Activated naive CD8-positive, alpha-beta T cell treated with anti-CD3 and anti-CD28 coated beads, Interleukin-2, amount 50 U/mL, for 24 hours (primary cell): ENCODE measurements at regions not wholly inside any gene's neighbourhood (a gene's known extent, or its start where the extent isn't known, plus 50 kb on each side); places are given as distances from the start of the nearest gene placed in this dataset.
"Not testable (repeated sequence)": the region's sequence is repeated elsewhere in the genome, so short reads cannot be mapped to it uniquely, and the experiment has no call there.

Experiments
- ATAC-seq: fragments of 150-1000 bp; cut with Tn5 transposase; one replicate; pipeline ENCODE4 v1.10.0; 2021
- DNase-seq: peaks from one replicate; pipeline ENCODE4 v3.0.0; 2021
- H3K27ac Mint-ChIP-seq: one replicate; pipeline ENCODE4 v1.8.0; 2021; ENCODE audit warnings: mild to moderate bottlenecking, mixed read lengths
- H3K27me3 Mint-ChIP-seq: one replicate; pipeline ENCODE4 v1.8.0; 2021; ENCODE audit warnings: mixed read lengths
- H3K36me3 Mint-ChIP-seq: one replicate; pipeline ENCODE4 v1.8.0; 2021; ENCODE audit warnings: low read depth, mixed read lengths
- H3K4me1 Mint-ChIP-seq: one replicate; pipeline ENCODE4 v1.8.0; 2021; ENCODE audit warnings: mixed read lengths
- H3K4me3 Mint-ChIP-seq: one replicate; pipeline ENCODE4 v1.8.0; 2021; ENCODE audit warnings: mild to moderate bottlenecking, moderate library complexity, mixed read lengths
- H3K9me3 Mint-ChIP-seq: one replicate; pipeline ENCODE4 v1.8.0; 2021; ENCODE audit warnings: mixed read lengths

GRCh38 chr6:144549837-144550747 is 265.0 kb downstream of the UTRN start:
- Mint-ChIP-seq H3K4me3 (no peak overlapping the region), H3K9me3 (no peaks in the 10 kb centered on the region), H3K27ac (no peak overlapping the region), H3K27me3 (no peaks in the 10 kb centered on the region), H3K36me3 (peaks cover 43% of the 10 kb centered on the region), H3K4me1 (peaks cover 5% of the 10 kb centered on the region)
- ATAC-seq (no peak), DNase-seq (no peak)

GRCh38 chr6:144551339-144551738 is 266.2 kb downstream of the UTRN start:
- H3K27me3 Mint-ChIP-seq: no peaks in the 10 kb centered on the region
- H3K9me3 Mint-ChIP-seq: no peaks in the 10 kb centered on the region
- DNase-seq: no peak
- no peak for ATAC-seq
- H3K27ac Mint-ChIP-seq: no peak overlapping the region
- H3K36me3 Mint-ChIP-seq: peaks cover 42% of the 10 kb centered on the region
- H3K4me1 Mint-ChIP-seq: peaks cover 7% of the 10 kb centered on the region
- no peak overlapping the region for H3K4me3 Mint-ChIP-seq

GRCh38 chr6:144555066-144555465 is 269.9 kb downstream of the UTRN start:
- Mint-ChIP-seq H3K27ac (peak overlapping the region; percentile 14), H3K27me3 (no peaks in the 10 kb centered on the region), H3K9me3 (no peaks in the 10 kb centered on the region), H3K4me3 (no peak overlapping the region), H3K4me1 (peaks cover 15% of the 10 kb centered on the region), H3K36me3 (peaks cover 33% of the 10 kb centered on the region)
- peak; percentile 28 for ATAC-seq
- DNase-seq: no peak

- DNase-seq: peak; percentile 42
- H3K27ac Mint-ChIP-seq: peak overlapping the region; percentile 73
- H3K4me1 Mint-ChIP-seq: peaks cover 25% of the 10 kb centered on the region
- peaks cover 17% of the 10 kb centered on the region for H3K36me3 Mint-ChIP-seq
- peak overlapping the region; percentile 54 for H3K4me3 Mint-ChIP-seq
- no peaks in the 10 kb centered on the region for H3K27me3 Mint-ChIP-seq
- no peaks in the 10 kb centered on the region for H3K9me3 Mint-ChIP-seq
- peak; percentile 85 for ATAC-seq
Observed at GRCh38 chr6:144559865-144560593, 274.9 kb downstream of the UTRN start.

DNA sequence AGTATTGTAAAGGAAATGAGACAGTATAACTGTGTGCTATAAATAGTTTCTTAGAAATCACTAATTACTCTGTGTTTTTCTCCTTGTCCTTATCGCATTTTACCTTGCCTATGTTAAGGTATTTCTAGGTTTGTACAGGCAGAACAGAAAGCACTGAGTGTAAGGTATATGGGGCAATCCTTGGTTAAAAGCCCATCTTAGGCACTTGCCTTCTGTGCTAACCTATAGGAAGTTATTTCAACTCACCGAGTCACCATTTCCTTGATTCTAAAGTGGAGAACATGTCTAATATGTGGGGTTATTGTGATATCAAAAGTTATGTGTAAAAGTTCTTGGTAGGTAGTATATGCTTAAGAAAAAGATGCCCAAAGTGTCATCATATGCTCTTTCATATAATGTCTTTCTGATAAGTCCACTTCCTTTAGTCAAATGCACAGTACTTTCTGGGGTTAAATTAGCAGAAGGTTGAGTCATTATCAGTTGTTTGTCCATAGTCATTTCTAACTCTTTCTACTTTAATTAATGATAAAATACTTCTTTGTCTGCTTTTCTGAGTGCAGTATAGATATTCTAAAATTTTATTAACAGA is 276.4 kb downstream of the UTRN start:
- peak overlapping the region; percentile 23 for H3K27ac Mint-ChIP-seq
- no peaks in the 10 kb centered on the region for H3K9me3 Mint-ChIP-seq
- ATAC-seq: peak; percentile 42

GRCh38 chr6:144564202-144564601 is 279.1 kb downstream of the UTRN start:
- Mint-ChIP-seq H3K27ac (no peak overlapping the region), H3K4me3 (no peak overlapping the region), H3K36me3 (peaks cover 15% of the 10 kb centered on the region), H3K27me3 (no peaks in the 10 kb centered on the region), H3K9me3 (no peaks in the 10 kb centered on the region), H3K4me1 (peaks cover 20% of the 10 kb centered on the region)
- no peak for ATAC-seq
- DNase-seq: no peak

More for the DNA sequence above, 276.4 kb downstream of the UTRN start:
- Mint-ChIP-seq H3K4me3 (no peak overlapping the region), H3K36me3 (peaks cover 14% of the 10 kb centered on the region), H3K27me3 (no peaks in the 10 kb centered on the region), H3K4me1 (peaks cover 23% of the 10 kb centered on the region)
- DNase-seq: no peak

DNA sequence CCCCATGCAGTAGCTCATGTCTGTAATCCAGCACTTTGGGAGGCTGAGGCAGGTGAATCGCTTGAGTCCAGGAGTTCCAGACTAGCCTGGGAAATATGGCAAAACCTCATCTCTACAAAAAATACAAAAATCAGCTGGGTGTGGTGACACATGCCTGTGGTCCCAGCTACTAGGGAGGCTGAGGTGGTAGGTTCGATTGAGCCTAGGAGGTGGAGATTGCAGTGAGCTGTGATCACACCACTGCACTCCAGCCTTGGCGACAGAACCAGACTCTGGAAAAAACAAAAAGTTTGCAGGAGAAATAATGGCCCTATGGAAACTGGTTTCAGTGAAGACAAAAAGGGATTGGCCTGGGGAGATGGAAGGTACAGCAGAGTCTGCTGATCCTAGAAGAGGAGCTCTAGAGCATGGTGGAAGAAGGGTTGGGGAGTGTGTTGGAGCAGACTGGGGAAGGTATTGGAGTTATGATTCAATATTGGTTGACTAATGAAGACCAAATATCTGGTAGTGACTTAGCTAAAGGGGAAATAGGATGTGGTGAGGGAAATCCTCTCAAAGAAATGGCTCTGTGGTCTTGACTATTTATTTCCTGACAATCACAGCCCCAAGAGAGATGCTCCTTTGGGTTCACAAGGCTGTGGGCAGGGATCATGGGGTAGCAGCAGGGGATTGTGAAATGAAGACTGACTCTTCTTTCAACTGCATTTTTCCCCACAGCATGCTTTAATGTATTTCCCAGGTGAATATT is 281.9 kb downstream of the UTRN start:
- ATAC-seq (peak; percentile 77), DNase-seq (no peak)
- no peaks in the 10 kb centered on the region for H3K27me3 Mint-ChIP-seq
- no peaks in the 10 kb centered on the region for H3K9me3 Mint-ChIP-seq
- H3K27ac Mint-ChIP-seq: no peak overlapping the region
- no peaks in the 10 kb centered on the region for H3K4me1 Mint-ChIP-seq
- H3K4me3 Mint-ChIP-seq: no peak overlapping the region
- H3K36me3 Mint-ChIP-seq: peaks cover 26% of the 10 kb centered on the region

DNA sequence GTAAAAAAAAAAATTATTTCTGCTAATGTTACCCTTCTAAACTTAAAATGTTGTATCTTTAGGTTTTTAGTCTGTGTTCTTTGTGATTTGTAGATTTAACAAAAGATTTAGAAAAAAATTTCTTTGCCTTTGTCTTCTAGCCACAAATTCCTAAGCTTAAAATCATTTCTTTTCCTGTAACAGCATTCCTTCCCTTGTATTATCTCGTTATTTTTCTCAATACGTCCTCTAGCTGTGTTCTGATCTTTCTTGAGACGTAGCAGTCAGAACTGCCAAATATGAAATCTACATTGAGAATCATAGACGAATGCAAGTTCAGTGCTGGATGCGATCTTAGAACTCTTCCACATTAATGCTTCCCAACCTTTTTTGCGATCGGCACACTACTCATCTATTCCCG is 283.1 kb downstream of the UTRN start:
- H3K9me3 Mint-ChIP-seq: no peaks in the 10 kb centered on the region
- H3K4me1 Mint-ChIP-seq: no peaks in the 10 kb centered on the region
- no peak overlapping the region for H3K27ac Mint-ChIP-seq
- H3K36me3 Mint-ChIP-seq: peaks cover 24% of the 10 kb centered on the region
- H3K4me3 Mint-ChIP-seq: no peak overlapping the region
- H3K27me3 Mint-ChIP-seq: no peaks in the 10 kb centered on the region
- DNase-seq (no peak), ATAC-seq (no peak)

- H3K4me1 Mint-ChIP-seq, DNase-seq, H3K4me3 Mint-ChIP-seq, H3K27me3 Mint-ChIP-seq, ATAC-seq, H3K9me3 Mint-ChIP-seq, H3K27ac Mint-ChIP-seq: not testable (repeated sequence)
- H3K36me3 Mint-ChIP-seq: peaks cover 27% of the 10 kb centered on the region
Observed at GRCh38 chr6:144572541-144572940, 287.4 kb downstream of the UTRN start.

DNA sequence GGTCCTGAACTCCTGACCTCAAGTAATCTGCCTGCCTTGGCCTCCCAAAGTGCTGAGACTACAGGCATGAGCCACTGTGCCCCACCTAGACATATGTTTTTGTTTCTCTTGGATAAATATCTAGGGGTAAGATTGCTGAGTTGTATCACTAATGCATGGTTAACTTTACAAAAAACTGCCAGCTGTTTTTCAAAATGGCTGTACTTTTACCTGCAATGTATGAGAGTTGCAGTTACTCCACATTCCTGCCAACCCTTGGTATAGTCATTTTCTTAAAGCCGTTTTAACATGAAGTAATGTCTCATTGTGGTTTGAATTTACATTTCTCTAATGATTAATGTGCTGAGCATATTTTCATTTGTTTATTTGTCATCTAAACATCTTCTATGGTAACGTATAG is 289.7 kb downstream of the UTRN start:
- Mint-ChIP-seq H3K36me3 (peaks cover 20% of the 10 kb centered on the region), H3K27me3 (no peaks in the 10 kb centered on the region), H3K4me1 (peaks cover 9% of the 10 kb centered on the region), H3K4me3 (no peak overlapping the region), H3K27ac (no peak overlapping the region), H3K9me3 (no peaks in the 10 kb centered on the region)
- DNase-seq (no peak), ATAC-seq (no peak)

- Mint-ChIP-seq H3K4me3 (no peak overlapping the region), H3K27me3 (no peaks in the 10 kb centered on the region), H3K4me1 (peaks cover 14% of the 10 kb centered on the region), H3K9me3 (no peaks in the 10 kb centered on the region), H3K27ac (no peak overlapping the region), H3K36me3 (peaks cover 19% of the 10 kb centered on the region)
- ATAC-seq (no peak), DNase-seq (no peak)
Observed at GRCh38 chr6:144575327-144575726, 290.2 kb downstream of the UTRN start.

DNA sequence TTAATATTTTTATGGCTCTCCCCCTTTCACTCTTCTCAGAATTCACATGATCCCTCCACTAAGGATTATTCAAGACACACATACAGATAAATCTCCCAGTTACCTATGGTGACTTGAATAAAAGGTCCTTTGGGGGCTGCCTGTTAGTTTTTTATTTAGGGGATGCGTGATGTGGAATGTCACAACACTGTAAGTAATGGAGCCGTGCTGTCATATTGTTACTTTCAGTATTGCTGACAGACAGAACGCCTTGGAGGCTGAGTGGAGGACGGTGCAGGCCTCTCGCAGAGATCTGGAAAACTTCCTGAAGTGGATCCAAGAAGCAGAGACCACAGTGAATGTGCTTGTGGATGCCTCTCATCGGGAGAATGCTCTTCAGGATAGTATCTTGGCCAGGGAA is 291.7 kb downstream of the UTRN start:
- DNase-seq: no peak
- Mint-ChIP-seq H3K4me1 (peaks cover 17% of the 10 kb centered on the region), H3K9me3 (no peaks in the 10 kb centered on the region), H3K27ac (no peak overlapping the region), H3K4me3 (no peak overlapping the region), H3K36me3 (peaks cover 14% of the 10 kb centered on the region), H3K27me3 (no peaks in the 10 kb centered on the region)
- no peak for ATAC-seq

GRCh38 chr6:144578385-144579350 is 293.5 kb downstream of the UTRN start:
- H3K36me3 Mint-ChIP-seq: peaks cover 8% of the 10 kb centered on the region
- ATAC-seq (no peak), DNase-seq (no peak)
- no peak overlapping the region for H3K4me3 Mint-ChIP-seq
- no peaks in the 10 kb centered on the region for H3K9me3 Mint-ChIP-seq
- no peaks in the 10 kb centered on the region for H3K27me3 Mint-ChIP-seq
- peaks cover 34% of the 10 kb centered on the region for H3K4me1 Mint-ChIP-seq
- no peak overlapping the region for H3K27ac Mint-ChIP-seq
